Forelimb muscle (tissue), 1 donor: ENCODE measurements at regions not wholly inside any gene's neighbourhood (a gene's known extent, or its start where the extent isn't known, plus 50 kb on each side); places are given as distances from the start of the nearest gene placed in this dataset.

Experiments
- DNase-seq: peaks from one replicate; pipeline ENCODE4 v3.0.0-alpha.2; 2013; ENCODE audit warnings: low read depth

DNA sequence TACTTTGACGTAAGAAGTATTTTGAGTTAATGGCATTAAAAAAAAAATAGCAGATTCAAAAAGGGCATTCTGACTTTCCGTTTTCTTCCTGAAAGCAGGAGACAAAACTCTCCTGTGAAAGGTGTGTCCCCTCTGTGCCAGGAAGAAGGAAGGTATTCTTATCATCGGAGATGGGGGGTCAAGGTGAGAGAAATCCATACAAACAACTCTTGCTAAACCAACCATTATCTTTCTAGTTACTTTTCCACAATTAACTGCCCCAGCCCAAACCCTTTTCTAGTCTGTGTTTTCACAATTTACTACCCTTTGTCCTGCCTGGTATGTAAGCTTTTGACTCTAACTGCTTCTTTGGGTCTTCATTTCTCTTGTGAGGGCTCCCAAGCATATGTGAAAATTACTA is 717.3 kb downstream of the EPM2A start:
- DNase-seq: no peak

DNA sequence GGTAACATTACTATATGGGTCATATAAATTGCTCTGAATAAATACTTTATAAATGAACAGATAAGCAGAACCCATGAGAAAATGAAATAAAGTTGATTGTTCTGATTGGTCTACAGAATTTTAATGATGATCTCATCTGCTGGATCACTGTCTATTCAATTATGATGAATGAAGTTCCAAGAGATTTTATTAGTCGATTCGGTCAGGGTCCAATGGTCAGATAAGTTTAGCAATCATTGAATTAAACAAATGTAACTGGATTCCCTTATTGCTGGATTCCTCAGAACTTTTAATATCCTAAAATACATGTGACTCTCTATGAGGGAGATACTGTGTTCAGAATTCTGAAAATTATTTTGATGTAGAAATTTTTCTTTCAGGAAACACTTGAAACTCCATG is 715.2 kb downstream of the EPM2A start:
- no peak for DNase-seq

GRCh38 chr6:145020543-145020942 is 714.8 kb downstream of the EPM2A start:
- no peak for DNase-seq

DNA sequence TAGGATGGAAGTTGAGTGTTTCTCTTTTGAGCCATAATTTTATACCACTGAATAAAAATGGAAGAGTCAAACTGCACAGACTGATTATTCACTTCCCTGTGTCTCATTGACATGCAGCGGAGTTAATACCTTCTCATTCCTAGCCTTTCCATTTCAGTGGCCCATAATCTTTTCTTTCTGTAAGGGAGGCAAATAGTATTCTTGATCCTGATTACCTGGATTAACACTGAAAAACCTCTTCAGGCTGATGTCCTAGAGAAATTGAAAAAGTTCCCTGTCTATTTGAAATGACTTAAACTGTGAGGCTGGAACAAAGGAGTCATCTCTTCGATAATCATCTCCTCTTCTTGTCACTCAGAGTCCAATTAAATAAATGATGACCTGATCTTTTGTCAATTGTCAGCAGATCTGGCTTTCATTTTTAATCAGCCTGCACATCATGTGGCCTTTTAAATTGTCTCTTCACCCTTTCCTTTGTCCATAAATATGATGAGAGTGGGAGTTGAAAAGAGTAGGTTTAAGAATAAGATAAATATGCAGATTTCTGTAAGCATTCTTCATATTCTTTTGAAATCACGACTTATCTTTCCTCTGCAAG is 713.0 kb downstream of the EPM2A start:
- DNase-seq: no peak

- DNase-seq: no peak
These were observed 712.1 kb downstream of the EPM2A start for GRCh38 chr6:145023116-145023726.

DNA sequence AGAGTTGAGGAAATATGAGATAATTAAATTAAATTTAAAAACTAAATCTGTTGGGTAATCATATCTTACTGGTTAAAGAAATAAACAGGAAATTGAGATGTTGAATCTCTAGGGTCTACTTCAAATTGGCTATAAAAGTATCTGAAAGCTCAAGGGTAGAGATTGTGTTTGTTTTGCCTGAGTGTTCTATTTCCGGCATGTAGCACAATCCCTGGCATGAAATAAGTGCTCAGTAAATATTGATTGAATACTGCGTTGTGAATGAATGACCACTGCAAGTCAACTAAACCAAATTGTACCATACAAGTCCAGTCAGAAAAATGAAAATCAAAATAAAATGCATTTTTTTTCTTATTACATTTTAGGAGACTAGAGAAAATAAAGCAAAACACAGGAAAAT is 709.8 kb downstream of the EPM2A start:
- no peak for DNase-seq

- DNase-seq: no peak
These were observed 709.0 kb downstream of the EPM2A start for GRCh38 chr6:145026267-145026679.

GRCh38 chr6:145028144-145028818 is 707.0 kb downstream of the EPM2A start:
- DNase-seq: no peak

DNA sequence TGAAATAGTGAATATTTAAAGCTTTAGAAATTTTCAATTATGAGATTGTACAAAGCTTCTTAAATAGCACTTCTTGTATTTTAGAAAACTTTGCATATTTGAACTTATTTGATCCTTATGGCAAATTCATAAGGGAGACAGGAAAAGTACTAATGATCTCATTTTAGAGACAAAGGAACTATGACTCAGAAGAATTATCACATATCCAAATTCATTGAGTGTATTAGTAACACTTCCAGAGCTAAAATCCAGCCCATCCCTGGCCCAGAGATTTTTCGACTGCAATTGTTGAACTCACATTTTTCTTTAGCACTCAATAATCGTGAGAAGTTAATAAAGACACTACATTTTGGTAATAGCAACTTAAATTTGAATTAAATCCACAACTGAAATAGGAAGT is 704.3 kb downstream of the EPM2A start:
- DNase-seq: no peak

GRCh38 chr6:145031962-145032361 is 703.4 kb downstream of the EPM2A start:
- DNase-seq: no peak

DNA sequence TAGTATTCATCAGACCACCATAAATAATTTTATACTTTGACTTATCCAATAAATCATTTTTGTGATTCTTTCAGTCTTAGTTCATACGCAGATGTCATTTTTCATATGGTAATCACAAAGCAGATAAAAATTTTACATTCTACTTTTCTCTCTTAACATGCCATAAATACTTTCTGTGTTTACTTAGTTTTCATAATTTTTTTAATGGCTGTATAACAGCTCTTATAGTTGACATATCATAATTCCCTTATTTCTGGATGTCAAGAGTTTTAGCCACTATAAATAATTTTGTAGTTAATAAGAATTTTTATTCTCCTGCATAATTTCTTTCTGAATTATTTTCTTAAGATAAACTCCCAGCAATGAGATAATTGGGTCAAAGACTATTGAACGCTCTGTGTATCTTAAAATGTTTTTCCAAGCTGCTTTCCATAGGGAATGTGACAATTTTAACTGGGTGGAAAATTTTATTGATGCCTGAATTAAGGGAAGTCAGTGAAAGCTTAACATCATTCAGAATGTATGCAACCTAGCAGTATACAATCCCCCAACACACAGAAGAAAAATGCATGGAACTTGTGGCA is 702.7 kb downstream of the EPM2A start:
- DNase-seq: no peak

GRCh38 chr6:145034664-145035063 is 700.7 kb downstream of the EPM2A start:
- no peak for DNase-seq

GRCh38 chr6:145036236-145036635 is 699.1 kb downstream of the EPM2A start:
- DNase-seq: no peak

- DNase-seq: no peak
These were observed 698.3 kb downstream of the EPM2A start for GRCh38 chr6:145036848-145037567.

GRCh38 chr6:145042559-145042958 is 692.8 kb downstream of the EPM2A start:
- no peak for DNase-seq

DNA sequence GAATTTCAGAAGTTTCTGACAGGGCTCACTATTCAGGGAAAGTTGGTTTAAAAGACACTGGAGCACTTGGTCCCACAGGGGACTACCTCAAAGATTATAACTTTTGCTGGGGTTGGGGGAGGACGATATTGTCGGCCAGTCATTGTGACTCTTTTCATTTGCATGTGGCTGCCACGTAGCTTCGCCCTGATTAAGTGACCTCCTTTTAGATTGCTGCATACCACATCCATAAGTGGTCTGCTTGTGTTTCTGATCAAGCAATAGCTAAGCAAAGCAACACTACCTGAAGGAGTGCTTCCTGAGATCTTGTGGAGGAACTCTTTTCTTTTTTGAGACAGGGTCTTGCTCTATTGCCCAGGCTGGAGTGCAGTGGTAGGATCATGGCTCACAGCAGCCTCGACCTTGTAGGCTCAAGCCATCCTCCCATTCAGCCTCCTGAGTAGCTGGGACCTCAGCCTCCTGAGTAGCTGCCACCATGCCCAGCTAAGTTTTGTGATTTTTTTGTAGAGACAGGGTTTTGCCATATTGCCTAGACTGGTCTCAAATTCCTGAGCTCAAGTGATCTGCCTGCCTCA is 691.3 kb downstream of the EPM2A start:
- DNase-seq: no peak

DNA sequence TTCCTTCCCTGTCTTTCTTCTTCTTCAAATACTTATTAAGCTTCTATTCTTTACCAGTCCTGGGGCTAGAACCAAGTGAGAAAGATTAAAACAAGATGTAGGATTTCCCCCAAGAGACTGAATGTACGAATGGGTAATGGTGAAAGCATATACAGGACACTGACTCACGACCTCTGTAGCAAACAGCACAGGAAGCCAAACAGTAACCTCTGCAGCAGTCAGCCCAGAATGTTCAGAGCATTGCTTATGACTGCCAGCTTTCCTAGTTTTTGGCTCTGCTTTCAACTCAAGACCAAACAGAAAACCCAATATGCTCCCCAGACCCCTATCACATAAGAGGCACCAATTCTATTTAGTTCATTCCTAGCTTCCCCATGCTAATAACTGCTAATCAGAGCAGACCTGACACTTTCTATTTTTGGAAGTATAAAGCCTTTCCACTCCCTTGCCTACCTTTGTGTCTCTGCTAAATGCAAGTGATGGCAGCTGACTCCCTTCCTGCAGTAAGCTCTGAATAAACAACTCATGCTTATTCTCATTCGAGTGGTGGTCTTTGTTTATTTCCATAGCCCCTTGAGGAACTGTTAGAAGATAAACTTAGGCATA is 690.6 kb downstream of the EPM2A start:
- no peak for DNase-seq

GRCh38 chr6:145045582-145045981 is 689.7 kb downstream of the EPM2A start:
- DNase-seq: no peak

DNA sequence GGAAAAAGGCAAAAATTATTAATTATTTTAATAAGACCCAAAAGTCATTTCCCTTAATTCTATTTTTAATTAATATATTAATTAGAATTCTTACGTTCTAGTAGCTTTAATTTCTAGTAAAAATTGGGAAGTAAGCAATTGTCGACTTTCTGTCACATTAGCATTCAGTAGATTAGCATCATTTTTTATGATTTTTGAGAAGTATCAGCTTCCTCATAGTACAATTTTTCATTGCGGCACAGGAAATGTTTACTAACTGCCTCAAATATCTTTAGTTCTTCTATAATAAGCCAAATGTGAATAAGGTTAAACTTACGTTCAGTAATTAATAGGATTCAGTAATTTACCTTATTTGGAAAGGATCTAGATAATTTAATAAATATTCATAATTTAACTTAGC is 687.4 kb downstream of the EPM2A start:
- no peak for DNase-seq

GRCh38 chr6:145051661-145052060 is 683.7 kb downstream of the EPM2A start:
- no peak for DNase-seq

DNA sequence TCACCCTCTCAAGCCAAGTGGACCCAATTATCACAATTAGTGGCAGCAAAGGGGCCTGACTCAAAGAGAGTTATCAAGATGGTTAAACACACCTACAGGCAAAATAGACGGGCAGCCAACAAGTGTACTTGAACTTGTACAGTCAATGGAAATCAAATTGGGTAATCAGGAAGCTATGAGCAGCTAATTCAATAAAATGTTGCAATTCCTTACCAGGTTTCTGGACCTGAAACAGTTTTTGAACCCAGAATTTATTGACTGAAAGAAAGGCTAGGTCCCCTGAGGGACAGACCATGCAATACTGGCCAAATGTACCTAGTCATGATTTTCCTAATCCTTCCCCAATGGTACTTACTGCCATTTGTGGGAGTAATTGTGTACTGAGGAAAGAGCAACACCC is 679.8 kb downstream of the EPM2A start:
- no peak for DNase-seq

GRCh38 chr6:145060714-145061113 is 674.6 kb downstream of the EPM2A start:
- no peak for DNase-seq
